Activated CD4-positive, alpha-beta T cell treated with anti-CD3 and anti-CD28 coated beads, Interleukin-2, amount 50 U/mL, for 24 hours (primary cell): ENCODE measurements at regions not wholly inside any gene's neighbourhood (a gene's known extent, or its start where the extent isn't known, plus 50 kb on each side); places are given as distances from the start of the nearest gene placed in this dataset.

Experiments
- DNase-seq, 2 donors: peaks; one replicate each; pipeline ENCODE4 v3.0.0-alpha.2; 2020; ENCODE audit warnings: low read depth in 1 of 2, low spot score in 1 of 2

- no peak for DNase-seq
Observed at GRCh38 chr2:2932189-2932588, 445.4 kb downstream of the EIPR1 start.

- DNase-seq = no peak
Observed at GRCh38 chr2:2931318-2932075, 446.1 kb downstream of the EIPR1 start.

GRCh38 chr2:2930841-2931240 lies 446.8 kb downstream of the EIPR1 start:
- DNase-seq = no peak

- no peak for DNase-seq
Observed at GRCh38 chr2:2926858-2927175, 450.8 kb downstream of the EIPR1 start.

- no peak for DNase-seq
Observed at GRCh38 chr2:2926009-2926857, 451.4 kb downstream of the EIPR1 start.

GRCh38 chr2:2922156-2922555 lies 455.5 kb downstream of the EIPR1 start:
- no peak for DNase-seq

GRCh38 chr2:2921011-2921720 lies 456.5 kb downstream of the EIPR1 start:
- no peak for DNase-seq

- DNase-seq = no peak
Observed at GRCh38 chr2:2919574-2920365, 457.8 kb downstream of the EIPR1 start.

GRCh38 chr2:2919026-2919425 lies 458.6 kb downstream of the EIPR1 start:
- no peak for DNase-seq

- no peak for DNase-seq
Observed at GRCh38 chr2:2916621-2917020, 461.0 kb downstream of the EIPR1 start.

- no peak for DNase-seq
Observed at GRCh38 chr2:2914252-2914651, 463.4 kb downstream of the EIPR1 start.

GRCh38 chr2:2913601-2914120 lies 464.0 kb downstream of the EIPR1 start:
- no peak for DNase-seq

GRCh38 chr2:2912731-2913130 lies 464.9 kb downstream of the EIPR1 start:
- DNase-seq = no peak

GRCh38 chr2:2912293-2912692 lies 465.3 kb downstream of the EIPR1 start:
- no peak for DNase-seq

GRCh38 chr2:2910259-2910658 lies 467.4 kb downstream of the EIPR1 start:
- DNase-seq = no peak

GRCh38 chr2:2909086-2910035 lies 468.3 kb downstream of the EIPR1 start:
- no peak for DNase-seq

GRCh38 chr2:2906091-2906490 lies 471.5 kb downstream of the EIPR1 start:
- DNase-seq = no peak

GRCh38 chr2:2904721-2905350 lies 472.8 kb downstream of the EIPR1 start:
- no peak for DNase-seq

- no peak for DNase-seq
Observed at GRCh38 chr2:2902547-2903281, 474.9 kb downstream of the EIPR1 start.
